Liver (tissue), 3 donors: ENCODE measurements at regions not wholly inside any gene's neighbourhood (a gene's known extent, or its start where the extent isn't known, plus 50 kb on each side); places are given as distances from the start of the nearest gene placed in this dataset.
"Not testable (repeated sequence)": the region's sequence is repeated elsewhere in the genome, so short reads cannot be mapped to it uniquely, and the experiment has no call there.

ENCODE experiments used
- ATF3 ChIP-seq: IDR thresholded peaks from 2 replicates; pipeline ENCODE4 v1.6.1; 2016; ENCODE audit warnings: antibody characterized with exemption
- CTCF ChIP-seq: fragments of 150-350 bp; IDR thresholded peaks from 2 replicates; pipeline ENCODE4 v1.5.1; 2017; ENCODE audit warnings: improper control_type of control experiment, low read depth, low read length; ENCODE audit not compliant: missing input control
- GABPA ChIP-seq, 2 donors: IDR thresholded peaks in 1 of 2; conservative IDR thresholded peaks in 1 of 2; 2 replicates each; pipeline ENCODE4 v1.6.1; 2016; ENCODE audit warnings: antibody characterized with exemption in 2 of 2, mild to moderate bottlenecking in 1 of 2, moderate library complexity in 1 of 2
- JUND ChIP-seq, 2 donors: IDR thresholded peaks; 2 replicates each; pipeline ENCODE4 v1.6.1; 2016; ENCODE audit warnings: antibody characterized with exemption in 2 of 2
- MAX ChIP-seq: IDR thresholded peaks from 2 replicates; pipeline ENCODE4 v1.6.1; 2016; ENCODE audit warnings: antibody characterized with exemption
- RAD21 ChIP-seq, 2 donors: IDR thresholded peaks; 2 replicates each; pipeline ENCODE4 v1.6.1; 2016; ENCODE audit warnings: antibody characterized with exemption in 2 of 2, mild to moderate bottlenecking in 2 of 2
- REST ChIP-seq: IDR thresholded peaks from 2 replicates; pipeline ENCODE4 v1.6.1; 2016; ENCODE audit warnings: antibody characterized with exemption, mild to moderate bottlenecking
- SP1 ChIP-seq: IDR thresholded peaks from 2 replicates; pipeline ENCODE4 v1.6.1; 2018; ENCODE audit warnings: antibody characterized with exemption, mild to moderate bottlenecking
- TAF1 ChIP-seq: conservative IDR thresholded peaks from 2 replicates; pipeline ENCODE4 v1.6.1; 2016; ENCODE audit warnings: antibody characterized with exemption, mild to moderate bottlenecking
- YY1 ChIP-seq: IDR thresholded peaks from 2 replicates; pipeline ENCODE4 v1.6.1; 2016; ENCODE audit warnings: antibody characterized with exemption, mild to moderate bottlenecking
- ZBTB33 ChIP-seq: IDR thresholded peaks from 2 replicates; pipeline ENCODE4 v1.6.1; 2016; ENCODE audit warnings: antibody characterized with exemption
- donor health status: healthy.
- donor health status: healthy.

- TF ChIP-seq GABPA (IDR thresholded peaks at IDR 0.05 in 1 of 2, conservative IDR thresholded peaks at IDR 0.05 in 1 of 2); TAF1; CTCF; ZBTB33; RAD21 (IDR thresholded peaks at IDR 0.05); REST; JUND (IDR thresholded peaks at IDR 0.05); SP1; YY1; MAX; ATF3: not testable (repeated sequence)
Measured at GRCh38 chr10:57551774-57552173, 715.9 kb downstream of the IPMK start.
